ENCODE measurements at regions not wholly inside any gene's neighbourhood (a gene's known extent, or its start where the extent isn't known, plus 50 kb on each side); places are given as distances from the start of the nearest gene placed in this dataset.

GRCh38 chr11:130693543-130693942 lies 222.7 kb downstream of the SNX19 start:
- Mint-ChIP-seq H3K4me3 (ENCODE audit: low read depth, unreplicated experiment) (no peak overlapping the region), H3K9me3 (ENCODE audit: low read depth, unreplicated experiment) (no peaks in the 10 kb centered on the region), H3K4me1 (ENCODE audit: low read depth, unreplicated experiment) (no peaks in the 10 kb centered on the region), H3K27ac (ENCODE audit: unreplicated experiment) (no peak overlapping the region), H3K36me3 (ENCODE audit: insufficient read depth, unreplicated experiment) (no peaks in the 10 kb centered on the region), H3K27me3 (ENCODE audit: unreplicated experiment) (peaks cover 28% of the 10 kb centered on the region)
- DNase-seq, result no peak
- intact Hi-C loops (cut with micrococcal nuclease; ENCODE audit: unreplicated experiment), result no loop called here
- CTCF ChIA-PET, result no interaction called here
- TF ChIP-seq CTCF (IDR thresholded peaks at IDR 0.05; ENCODE audit: unreplicated experiment), result no peak
- no TSS peak for BruUV-seq (replicated peaks)

GRCh38 chr11:130694488-130695045 lies 221.7 kb downstream of the SNX19 start:
- no peak overlapping the region for H3K4me3 Mint-ChIP-seq (ENCODE audit: low read depth, unreplicated experiment)
- intact Hi-C loops (cut with micrococcal nuclease; ENCODE audit: unreplicated experiment), result no loop called here
- CTCF ChIA-PET, result no interaction called here
- no peak for TF ChIP-seq CTCF (IDR thresholded peaks at IDR 0.05; ENCODE audit: unreplicated experiment)
- H3K27me3 Mint-ChIP-seq (ENCODE audit: unreplicated experiment), result peaks cover 28% of the 10 kb centered on the region
- H3K27ac Mint-ChIP-seq (ENCODE audit: unreplicated experiment), result no peak overlapping the region
- no TSS peak for BruUV-seq (replicated peaks)
- DNase-seq, result no peak
- no peaks in the 10 kb centered on the region for H3K9me3 Mint-ChIP-seq (ENCODE audit: low read depth, unreplicated experiment)
- no peaks in the 10 kb centered on the region for H3K36me3 Mint-ChIP-seq (ENCODE audit: insufficient read depth, unreplicated experiment)
- H3K4me1 Mint-ChIP-seq (ENCODE audit: low read depth, unreplicated experiment), result no peaks in the 10 kb centered on the region

GRCh38 chr11:130698174-130698573 lies 218.1 kb downstream of the SNX19 start:
- peaks cover 26% of the 10 kb centered on the region for H3K27me3 Mint-ChIP-seq (ENCODE audit: unreplicated experiment)
- CTCF ChIA-PET, result no interaction called here
- H3K9me3 Mint-ChIP-seq (ENCODE audit: low read depth, unreplicated experiment), result no peaks in the 10 kb centered on the region
- no TSS peak for BruUV-seq (replicated peaks)
- no peak overlapping the region for H3K27ac Mint-ChIP-seq (ENCODE audit: unreplicated experiment)
- intact Hi-C loops (cut with micrococcal nuclease; ENCODE audit: unreplicated experiment), result no loop called here
- no peak for DNase-seq
- TF ChIP-seq CTCF (IDR thresholded peaks at IDR 0.05; ENCODE audit: unreplicated experiment), result no peak
- H3K36me3 Mint-ChIP-seq (ENCODE audit: insufficient read depth, unreplicated experiment), result no peaks in the 10 kb centered on the region
- H3K4me1 Mint-ChIP-seq (ENCODE audit: low read depth, unreplicated experiment), result no peaks in the 10 kb centered on the region
- no peak overlapping the region for H3K4me3 Mint-ChIP-seq (ENCODE audit: low read depth, unreplicated experiment)

- no peaks in the 10 kb centered on the region for H3K36me3 Mint-ChIP-seq (ENCODE audit: insufficient read depth, unreplicated experiment)
- BruUV-seq (replicated peaks), result no TSS peak
- CTCF ChIA-PET, result no interaction called here
- H3K27ac Mint-ChIP-seq (ENCODE audit: unreplicated experiment), result no peak overlapping the region
- DNase-seq, result no peak
- peaks cover 16% of the 10 kb centered on the region for H3K27me3 Mint-ChIP-seq (ENCODE audit: unreplicated experiment)
- no peak for TF ChIP-seq CTCF (IDR thresholded peaks at IDR 0.05; ENCODE audit: unreplicated experiment)
- no peaks in the 10 kb centered on the region for H3K9me3 Mint-ChIP-seq (ENCODE audit: low read depth, unreplicated experiment)
- no peak overlapping the region for H3K4me3 Mint-ChIP-seq (ENCODE audit: low read depth, unreplicated experiment)
- intact Hi-C loops (cut with micrococcal nuclease; ENCODE audit: unreplicated experiment), result no loop called here
- H3K4me1 Mint-ChIP-seq (ENCODE audit: low read depth, unreplicated experiment), result no peaks in the 10 kb centered on the region
These were observed 216.7 kb downstream of the SNX19 start for GRCh38 chr11:130699561-130699960.

Measured in Calu3 (cell line).